Testis (tissue), 2 donors: ENCODE measurements at regions not wholly inside any gene's neighbourhood (a gene's known extent, or its start where the extent isn't known, plus 50 kb on each side); places are given as distances from the start of the nearest gene placed in this dataset.
"Not testable (repeated sequence)": the region's sequence is repeated elsewhere in the genome, so short reads cannot be mapped to it uniquely, and the experiment has no call there.

ENCODE experiments used
- DNase-seq: peaks from one replicate; pipeline ENCODE4 v3.0.0-alpha.2; 2019
- H3K27ac ChIP-seq, 2 donors: fragments of 200-600 bp; sonication (generic); one replicate each; pipeline ENCODE4 v1.5.1; 2019
- H3K27me3 ChIP-seq: fragments of 200-600 bp; sonication (generic); one replicate; pipeline ENCODE4 v1.5.1; 2019
- H3K36me3 ChIP-seq: fragments of 200-600 bp; sonication (generic); one replicate; pipeline ENCODE4 v1.5.1; 2017; ENCODE audit warnings: low read depth; ENCODE audit errors: missing control alignments
- H3K4me1 ChIP-seq: fragments of 200-600 bp; sonication (generic); one replicate; pipeline ENCODE4 v1.5.1; 2019
- H3K4me3 ChIP-seq, 2 donors: fragments of 200-600 bp; sonication (generic); one replicate each; pipeline ENCODE4 v1.5.1; 2017 to 2019
- H3K9me3 ChIP-seq: fragments of 200-600 bp; sonication (generic); one replicate; pipeline ENCODE4 v1.5.1; 2017
- POLR2A ChIP-seq: fragments of 450-650 bp; IDR thresholded peaks from one replicate; pipeline ENCODE4 v1.6.1; 2017; ENCODE audit warnings: antibody characterized with exemption, mild to moderate bottlenecking, moderate library complexity
- WGBS, 2 donors: methylation state at CpG; one replicate each; pipeline ENCODE4 v1.1.5; 2018; 5-methylcytosine and 5-hydroxymethylcytosine counted together
- intact Hi-C: fragments of 100-400 bp; cut with DNase I; formaldehyde crosslinking; loops from one replicate; pipeline ENCODE4 v1.15.1; 2023; ENCODE audit warnings: low total_unique reads
- TF ChIP-seq, protein P1 (sequence below), 3 experiments: fragments of 450-650 bp in 2 of 3; fragments of 200-600 bp in 1 of 3; sonication (generic) in 1 of 3; IDR thresholded peaks; one replicate each; pipeline ENCODE4 v1.5.1; 2016 to 2019; ENCODE audit warnings: antibody characterized with exemption in 3 of 3, mild to moderate bottlenecking in 2 of 3, moderate library complexity in 1 of 3

DNA sequence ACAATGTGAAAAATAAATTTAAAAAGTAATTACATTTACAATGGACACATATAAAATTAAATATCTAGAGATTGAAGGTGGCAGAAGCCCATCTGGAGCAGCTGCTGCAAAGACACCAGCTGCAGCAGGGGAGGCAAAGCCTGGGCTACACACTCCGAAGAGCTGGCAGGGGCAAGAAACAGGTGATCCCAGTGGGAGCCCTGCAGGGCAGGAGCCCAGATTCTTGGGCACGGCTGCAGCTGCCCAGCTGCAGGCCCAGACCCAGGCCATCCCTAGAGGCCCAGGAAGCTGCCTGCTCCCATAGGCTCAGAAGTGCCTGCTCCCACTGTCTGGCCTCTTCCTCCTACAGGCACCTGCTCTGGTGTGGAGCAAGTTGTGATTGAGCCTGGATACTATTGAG is 1547.9 kb upstream of the SPRY2 start:
- Histone ChIP-seq H3K9me3 (no peaks in the 10 kb centered on the region), H3K27ac (no peak overlapping the region), H3K4me3 (no peak overlapping the region), H3K36me3 (no peaks in the 10 kb centered on the region), H3K4me1 (no peaks in the 10 kb centered on the region), H3K27me3 (no peaks in the 10 kb centered on the region)
- TF ChIP-seq POLR2A, result no peak
- TF ChIP-seq, protein P1, sequence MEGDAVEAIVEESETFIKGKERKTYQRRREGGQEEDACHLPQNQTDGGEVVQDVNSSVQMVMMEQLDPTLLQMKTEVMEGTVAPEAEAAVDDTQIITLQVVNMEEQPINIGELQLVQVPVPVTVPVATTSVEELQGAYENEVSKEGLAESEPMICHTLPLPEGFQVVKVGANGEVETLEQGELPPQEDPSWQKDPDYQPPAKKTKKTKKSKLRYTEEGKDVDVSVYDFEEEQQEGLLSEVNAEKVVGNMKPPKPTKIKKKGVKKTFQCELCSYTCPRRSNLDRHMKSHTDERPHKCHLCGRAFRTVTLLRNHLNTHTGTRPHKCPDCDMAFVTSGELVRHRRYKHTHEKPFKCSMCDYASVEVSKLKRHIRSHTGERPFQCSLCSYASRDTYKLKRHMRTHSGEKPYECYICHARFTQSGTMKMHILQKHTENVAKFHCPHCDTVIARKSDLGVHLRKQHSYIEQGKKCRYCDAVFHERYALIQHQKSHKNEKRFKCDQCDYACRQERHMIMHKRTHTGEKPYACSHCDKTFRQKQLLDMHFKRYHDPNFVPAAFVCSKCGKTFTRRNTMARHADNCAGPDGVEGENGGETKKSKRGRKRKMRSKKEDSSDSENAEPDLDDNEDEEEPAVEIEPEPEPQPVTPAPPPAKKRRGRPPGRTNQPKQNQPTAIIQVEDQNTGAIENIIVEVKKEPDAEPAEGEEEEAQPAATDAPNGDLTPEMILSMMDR (IDR thresholded peaks at IDR 0.05), result no peak
- DNase-seq, result no peak
- 82 to 100% methylated on average over 2 of the region's 2 CpGs for WGBS, 2 donors
- intact Hi-C loops, result no loop called here

DNA sequence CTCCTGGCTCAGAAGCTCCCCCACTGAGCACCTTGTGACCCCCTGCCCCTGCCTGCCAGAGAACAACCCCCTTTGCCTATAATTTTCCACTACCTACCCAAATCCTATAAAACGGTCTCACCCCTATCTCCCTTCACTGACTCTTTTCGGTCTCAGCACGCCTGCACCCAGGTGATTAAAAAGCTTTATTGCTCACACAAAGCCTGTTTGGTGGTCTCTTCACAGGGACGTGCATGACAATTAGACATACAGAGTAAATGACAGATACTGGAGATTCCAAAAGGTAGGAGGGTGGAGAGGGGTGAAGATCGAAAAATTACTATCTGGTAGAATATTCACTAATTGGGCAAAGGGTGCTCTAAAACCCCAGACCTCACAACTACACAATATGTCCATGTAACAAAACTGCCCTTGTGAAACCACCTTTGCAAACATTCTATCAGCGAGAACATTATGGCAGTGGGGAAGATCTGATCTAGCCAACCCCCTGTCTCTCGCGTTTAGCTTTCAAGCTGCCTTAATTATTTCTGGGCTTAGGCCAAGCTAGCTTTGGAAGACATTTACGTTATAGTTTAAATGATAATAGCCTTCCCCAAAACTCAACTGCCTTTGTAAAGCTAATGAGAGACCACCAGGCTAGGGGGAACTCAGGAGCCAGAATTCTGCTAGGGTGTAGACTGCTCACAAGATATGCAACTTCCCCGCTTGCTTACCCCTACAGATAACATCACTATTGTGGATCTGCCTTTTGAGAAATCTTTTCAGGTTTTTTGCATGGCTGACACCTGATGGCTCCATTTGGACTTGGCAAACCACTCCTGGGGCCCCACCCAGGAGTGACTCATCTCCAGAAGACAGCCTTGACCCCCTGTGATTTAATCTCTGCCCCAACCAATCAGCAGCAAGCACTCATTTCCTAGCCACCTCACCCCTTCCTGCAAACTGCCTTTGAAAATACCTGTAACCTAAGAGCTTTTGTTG is 1534.0 kb upstream of the SPRY2 start:
- 65 to 73% methylated on average over 9 to 10 of the region's 10 CpGs for WGBS, 2 donors
- intact Hi-C loops, result no loop called here
- H3K36me3 ChIP-seq, result no peaks in the 10 kb centered on the region
- no peak overlapping the region for H3K4me3 ChIP-seq
- no peak for TF ChIP-seq POLR2A
- TF ChIP-seq, protein P1 (IDR thresholded peaks at IDR 0.05), result no peak
- H3K4me1 ChIP-seq, result no peaks in the 10 kb centered on the region
- no peak for DNase-seq
- H3K27me3 ChIP-seq, result no peaks in the 10 kb centered on the region
- no peaks in the 10 kb centered on the region for H3K9me3 ChIP-seq
- no peak overlapping the region for H3K27ac ChIP-seq

DNA sequence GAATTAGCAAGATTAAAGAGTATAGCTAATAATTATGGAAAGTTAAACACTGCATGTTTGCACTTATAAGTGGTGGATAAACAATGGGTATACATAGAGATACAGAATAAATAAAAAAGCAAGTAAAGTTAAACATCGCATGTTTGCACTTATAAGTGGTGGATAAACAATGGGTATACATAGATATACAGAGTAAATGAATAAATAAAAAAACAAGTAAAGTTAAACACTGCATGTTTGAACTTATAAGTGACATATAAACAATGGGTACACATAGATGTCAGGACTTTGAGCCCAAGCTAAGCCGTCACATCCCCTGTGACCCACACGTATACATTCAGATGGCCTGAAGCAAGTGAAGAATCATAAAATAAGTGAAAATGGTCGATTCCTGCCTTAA is 1533.3 kb upstream of the SPRY2 start:
- H3K9me3 ChIP-seq, result no peaks in the 10 kb centered on the region
- 75 to 78% methylated on average over 4 of the region's 4 CpGs for WGBS, 2 donors
- no peak for DNase-seq
- no peaks in the 10 kb centered on the region for H3K4me1 ChIP-seq
- H3K27ac ChIP-seq, result no peak overlapping the region
- no peaks in the 10 kb centered on the region for H3K27me3 ChIP-seq
- TF ChIP-seq POLR2A, result no peak
- TF ChIP-seq, protein P1 (IDR thresholded peaks at IDR 0.05), result no peak
- intact Hi-C loops, result no loop called here
- no peak overlapping the region for H3K4me3 ChIP-seq
- H3K36me3 ChIP-seq, result no peaks in the 10 kb centered on the region

DNA sequence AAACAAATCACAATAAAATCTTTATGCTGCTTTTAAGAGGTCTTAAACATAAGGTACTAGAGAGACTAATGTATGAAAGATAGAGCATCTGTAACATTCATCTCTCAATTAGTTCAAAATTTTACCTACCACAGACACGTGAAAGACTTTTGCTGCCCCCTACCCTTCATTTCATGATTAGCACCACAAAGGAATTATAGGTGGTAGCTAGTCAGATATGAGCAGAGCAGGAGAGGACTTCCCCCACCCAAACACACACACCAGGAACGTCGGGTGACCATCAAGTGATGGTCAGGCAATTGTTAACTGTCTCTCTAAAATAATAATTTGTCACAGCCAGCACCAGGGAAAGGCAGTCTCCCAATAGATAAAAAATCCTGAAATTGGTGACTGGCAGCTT is 1531.7 kb upstream of the SPRY2 start:
- TF ChIP-seq, protein P1 (IDR thresholded peaks at IDR 0.05), result peak in 1 of 3 experiments; percentile 27
- TF ChIP-seq POLR2A, result no peak
- no peak for DNase-seq
- H3K4me3 ChIP-seq, result no peak overlapping the region
- intact Hi-C loops, result no loop called here
- H3K9me3 ChIP-seq, result no peaks in the 10 kb centered on the region
- H3K27ac ChIP-seq, result no peak overlapping the region
- no peaks in the 10 kb centered on the region for H3K4me1 ChIP-seq
- 21 to 39% methylated on average over 3 of the region's 3 CpGs for WGBS, 2 donors
- no peaks in the 10 kb centered on the region for H3K27me3 ChIP-seq
- no peaks in the 10 kb centered on the region for H3K36me3 ChIP-seq

DNA sequence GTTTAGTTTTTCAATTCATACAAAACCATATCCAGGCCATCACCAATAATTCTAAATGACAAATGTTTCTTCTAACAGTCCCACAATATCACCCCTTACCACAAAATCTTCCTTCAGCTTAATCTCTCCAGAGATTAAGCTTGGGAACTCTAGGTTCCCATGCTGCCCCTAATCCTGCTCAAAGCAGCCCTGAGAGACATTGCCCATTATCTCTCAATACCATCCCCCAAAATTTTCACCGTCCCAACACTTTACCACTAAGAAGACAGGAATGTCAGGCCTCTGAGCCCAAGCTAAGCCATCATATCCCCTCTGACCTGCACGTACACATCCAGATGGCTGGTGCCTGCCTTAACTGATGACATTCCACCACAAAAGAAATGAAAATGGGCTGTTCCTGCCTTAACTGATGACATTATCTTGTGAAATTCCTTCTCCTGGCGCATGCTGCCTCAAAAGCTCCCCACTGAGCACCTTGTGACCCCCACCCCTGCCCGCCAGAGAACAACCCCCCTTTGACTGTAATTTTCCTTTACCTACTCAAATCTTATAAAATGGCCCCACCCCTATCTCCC is 1530.9 kb upstream of the SPRY2 start:
- H3K9me3 ChIP-seq, intact Hi-C loops, H3K27ac ChIP-seq, H3K4me3 ChIP-seq, H3K4me1 ChIP-seq, H3K27me3 ChIP-seq, H3K36me3 ChIP-seq, DNase-seq: not testable (repeated sequence)
- WGBS, 2 donors, result 65 to 73% methylated on average over 4 of the region's 4 CpGs
